ENCODE measurements at regions not wholly inside any gene's neighbourhood (a gene's known extent, or its start where the extent isn't known, plus 50 kb on each side); places are given as distances from the start of the nearest gene placed in this dataset.

DNA sequence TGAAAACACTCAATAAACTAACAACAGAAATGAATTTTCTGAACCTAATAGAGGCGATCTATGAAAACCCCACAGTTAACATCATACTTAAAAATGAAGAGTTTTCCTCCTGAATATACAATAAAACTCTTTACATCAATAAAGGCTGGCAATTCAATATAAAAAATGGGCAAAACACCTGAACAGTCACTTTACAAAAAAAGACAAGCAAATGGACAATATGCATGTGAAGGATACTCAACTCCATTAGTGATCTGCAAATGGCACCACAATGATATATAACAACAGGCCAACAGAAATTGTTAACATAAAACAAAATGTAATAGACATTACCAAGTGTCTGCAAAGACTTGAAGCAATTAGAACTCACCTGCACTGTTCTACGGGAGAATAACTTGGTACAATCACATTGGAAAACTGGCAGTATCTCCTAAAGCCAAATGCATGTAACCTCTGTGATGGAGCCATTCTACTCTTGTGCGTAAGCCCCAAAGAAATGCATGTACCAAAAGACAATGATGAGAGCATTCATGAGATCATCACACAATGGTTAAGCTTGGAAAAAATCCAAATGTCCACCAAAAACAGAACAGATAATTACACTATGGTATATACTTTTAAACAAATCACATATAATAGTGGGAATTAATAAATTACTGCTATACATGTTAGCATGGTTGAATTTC is 433.4 kb upstream of the MAF start:
- TF ChIP-seq, protein P1, sequence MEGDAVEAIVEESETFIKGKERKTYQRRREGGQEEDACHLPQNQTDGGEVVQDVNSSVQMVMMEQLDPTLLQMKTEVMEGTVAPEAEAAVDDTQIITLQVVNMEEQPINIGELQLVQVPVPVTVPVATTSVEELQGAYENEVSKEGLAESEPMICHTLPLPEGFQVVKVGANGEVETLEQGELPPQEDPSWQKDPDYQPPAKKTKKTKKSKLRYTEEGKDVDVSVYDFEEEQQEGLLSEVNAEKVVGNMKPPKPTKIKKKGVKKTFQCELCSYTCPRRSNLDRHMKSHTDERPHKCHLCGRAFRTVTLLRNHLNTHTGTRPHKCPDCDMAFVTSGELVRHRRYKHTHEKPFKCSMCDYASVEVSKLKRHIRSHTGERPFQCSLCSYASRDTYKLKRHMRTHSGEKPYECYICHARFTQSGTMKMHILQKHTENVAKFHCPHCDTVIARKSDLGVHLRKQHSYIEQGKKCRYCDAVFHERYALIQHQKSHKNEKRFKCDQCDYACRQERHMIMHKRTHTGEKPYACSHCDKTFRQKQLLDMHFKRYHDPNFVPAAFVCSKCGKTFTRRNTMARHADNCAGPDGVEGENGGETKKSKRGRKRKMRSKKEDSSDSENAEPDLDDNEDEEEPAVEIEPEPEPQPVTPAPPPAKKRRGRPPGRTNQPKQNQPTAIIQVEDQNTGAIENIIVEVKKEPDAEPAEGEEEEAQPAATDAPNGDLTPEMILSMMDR (IDR thresholded peaks at IDR 0.05; ENCODE audit: partially characterized antibody, unreplicated experiment) = no peak
- Mint-ChIP-seq H3K9me3 (ENCODE audit: unreplicated experiment) (no peaks in the 10 kb centered on the region), H3K36me3 (ENCODE audit: unreplicated experiment) (no peaks in the 10 kb centered on the region), H3K4me1 (ENCODE audit: low read depth, unreplicated experiment) (no peaks in the 10 kb centered on the region), H3K27ac (ENCODE audit: unreplicated experiment) (no peak overlapping the region), H3K4me3 (ENCODE audit: unreplicated experiment) (no peak overlapping the region), H3K27me3 (ENCODE audit: unreplicated experiment) (no peaks in the 10 kb centered on the region)
- no peak for DNase-seq

DNA sequence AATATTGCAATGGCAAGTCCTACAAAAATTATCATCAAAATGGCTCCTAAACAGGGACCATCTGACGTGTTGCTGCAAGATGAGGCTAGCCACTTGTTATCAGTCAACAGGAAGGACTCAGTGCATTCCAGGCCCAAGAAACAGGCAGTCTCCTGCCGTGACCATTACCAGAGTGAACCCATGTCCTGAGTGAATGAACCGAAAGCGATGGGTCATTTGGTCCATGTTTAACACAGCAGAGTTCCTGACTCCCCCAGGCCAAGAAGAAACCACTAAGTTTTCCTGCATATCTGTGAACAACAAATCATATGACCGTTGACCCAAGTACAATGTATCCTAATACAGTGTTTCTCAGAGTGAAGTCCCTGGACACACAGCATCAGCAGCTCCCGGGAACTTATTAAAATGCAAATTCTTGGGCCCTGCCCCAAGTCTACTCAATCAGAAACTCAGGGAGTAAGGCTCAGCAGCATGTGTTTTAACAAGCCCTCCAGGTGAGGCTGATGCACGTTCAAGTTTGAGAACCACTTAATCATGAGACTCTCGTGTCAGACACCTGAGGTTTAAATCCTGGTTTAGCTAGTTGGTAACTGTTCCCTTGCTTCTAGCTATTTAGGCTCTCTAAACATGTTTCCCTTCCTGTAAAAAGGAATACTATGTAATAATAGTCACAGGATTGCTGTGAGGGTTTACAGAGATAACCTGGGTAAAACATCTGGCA is 429.4 kb upstream of the MAF start:
- Mint-ChIP-seq H3K4me1 (ENCODE audit: low read depth, unreplicated experiment) (no peaks in the 10 kb centered on the region), H3K4me3 (ENCODE audit: unreplicated experiment) (no peak overlapping the region), H3K9me3 (ENCODE audit: unreplicated experiment) (no peaks in the 10 kb centered on the region), H3K36me3 (ENCODE audit: unreplicated experiment) (no peaks in the 10 kb centered on the region), H3K27ac (ENCODE audit: unreplicated experiment) (no peak overlapping the region), H3K27me3 (ENCODE audit: unreplicated experiment) (no peaks in the 10 kb centered on the region)
- DNase-seq = no peak
- TF ChIP-seq, protein P1 (IDR thresholded peaks at IDR 0.05; ENCODE audit: partially characterized antibody, unreplicated experiment) = no peak

DNA sequence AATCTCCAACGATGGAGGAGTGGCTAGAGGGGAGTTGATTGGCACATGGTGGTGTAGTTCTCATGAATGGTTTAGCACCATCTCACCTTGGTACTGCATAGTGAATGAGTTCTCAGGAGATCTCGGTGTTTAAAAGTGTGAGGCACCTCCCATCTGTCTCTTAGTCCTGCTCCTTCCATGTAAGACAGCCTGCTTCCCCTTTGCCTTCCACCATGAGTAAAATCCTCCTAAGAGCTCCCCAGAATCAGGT is 428.8 kb upstream of the MAF start:
- H3K36me3 Mint-ChIP-seq (ENCODE audit: unreplicated experiment) = no peaks in the 10 kb centered on the region
- no peaks in the 10 kb centered on the region for H3K9me3 Mint-ChIP-seq (ENCODE audit: unreplicated experiment)
- no peak overlapping the region for H3K27ac Mint-ChIP-seq (ENCODE audit: unreplicated experiment)
- no peak overlapping the region for H3K4me3 Mint-ChIP-seq (ENCODE audit: unreplicated experiment)
- no peak for DNase-seq
- TF ChIP-seq, protein P1 (IDR thresholded peaks at IDR 0.05; ENCODE audit: partially characterized antibody, unreplicated experiment) = no peak
- H3K27me3 Mint-ChIP-seq (ENCODE audit: unreplicated experiment) = no peaks in the 10 kb centered on the region
- H3K4me1 Mint-ChIP-seq (ENCODE audit: low read depth, unreplicated experiment) = no peaks in the 10 kb centered on the region

DNA sequence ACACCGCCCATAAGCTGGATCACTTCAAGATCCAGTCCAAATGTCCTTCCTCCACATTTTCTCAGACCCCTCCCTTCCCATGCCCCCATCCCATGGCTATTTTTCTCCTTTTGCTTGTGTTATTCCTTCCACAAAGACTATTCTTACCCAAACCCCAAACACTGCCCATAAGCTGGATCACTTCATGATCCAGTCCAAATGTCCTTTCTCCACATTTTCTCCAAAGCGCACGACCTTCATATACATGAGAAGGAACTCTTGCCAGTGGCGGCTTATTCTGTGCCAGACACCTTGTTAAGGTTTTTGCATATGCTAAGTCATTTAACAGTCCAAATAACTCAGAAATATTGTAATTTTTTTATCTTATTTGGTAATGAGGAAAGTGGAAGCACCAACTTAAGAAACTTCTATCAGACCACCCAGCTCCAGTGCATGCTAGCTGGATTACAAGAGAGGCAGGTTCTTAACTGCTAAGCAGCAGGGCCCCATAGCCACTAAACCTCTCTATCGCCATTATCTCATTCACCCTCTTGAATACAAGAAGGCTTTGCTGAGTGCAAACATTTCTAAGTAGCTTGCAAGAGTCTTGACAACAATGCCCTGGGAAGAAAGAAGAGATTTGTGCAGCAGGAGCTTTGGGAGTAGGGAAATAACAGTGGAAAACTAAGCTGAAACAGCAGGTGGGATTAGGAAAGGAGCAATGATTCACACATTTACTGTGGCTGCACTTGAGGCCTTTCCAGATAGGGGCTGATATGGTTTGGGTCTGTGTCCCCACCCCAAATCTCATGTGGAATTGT is 428.2 kb upstream of the MAF start:
- no peak for DNase-seq
- Mint-ChIP-seq H3K36me3 (ENCODE audit: unreplicated experiment) (no peaks in the 10 kb centered on the region), H3K27ac (ENCODE audit: unreplicated experiment) (no peak overlapping the region), H3K4me3 (ENCODE audit: unreplicated experiment) (no peak overlapping the region), H3K4me1 (ENCODE audit: low read depth, unreplicated experiment) (no peaks in the 10 kb centered on the region), H3K27me3 (ENCODE audit: unreplicated experiment) (no peaks in the 10 kb centered on the region), H3K9me3 (ENCODE audit: unreplicated experiment) (no peaks in the 10 kb centered on the region)
- TF ChIP-seq, protein P1 (IDR thresholded peaks at IDR 0.05; ENCODE audit: partially characterized antibody, unreplicated experiment) = no peak

Data from glutamatergic neuron (in vitro differentiated cells).